Karpas-422 (cell line): ENCODE measurements at regions not wholly inside any gene's neighbourhood (a gene's known extent, or its start where the extent isn't known, plus 50 kb on each side); places are given as distances from the start of the nearest gene placed in this dataset.

Experiments
- DNase-seq: peaks from one replicate; pipeline ENCODE4 v3.0.0-alpha.2; 2015
- H2AFZ ChIP-seq: fragments of 200-600 bp; sonication (generic); 2 replicates; pipeline ENCODE4 v1.6.1; 2014; ENCODE audit warnings: antibody characterized with exemption, low read length, mixed read lengths
- H3K27ac ChIP-seq: fragments of 200-600 bp; sonication (generic); 2 replicates; pipeline ENCODE4 v1.5.1; 2014; ENCODE audit warnings: mild to moderate bottlenecking, low read length, moderate library complexity
- H3K27me3 ChIP-seq: fragments of 200-600 bp; sonication (generic); 2 replicates; pipeline ENCODE4 v1.6.1; 2014; ENCODE audit warnings: low read length, mixed read lengths
- H3K36me3 ChIP-seq: fragments of 200-600 bp; sonication (generic); 2 replicates; pipeline ENCODE4 v1.6.1; 2014; ENCODE audit warnings: low read length, mixed read lengths; ENCODE audit not compliant: insufficient read depth
- H3K4me1 ChIP-seq: fragments of 200-600 bp; sonication (generic); 2 replicates; pipeline ENCODE4 v1.6.1; 2014; ENCODE audit warnings: mild to moderate bottlenecking, low read length, mixed read lengths
- H3K4me2 ChIP-seq: fragments of 200-600 bp; sonication (generic); 2 replicates; pipeline ENCODE4 v1.6.1; 2014; ENCODE audit warnings: low read length, low read depth, mild to moderate bottlenecking; ENCODE audit not compliant: poor library complexity, severe bottlenecking
- H3K4me3 ChIP-seq: fragments of 200-600 bp; sonication (generic); 2 replicates; pipeline ENCODE4 v1.5.1; 2014; ENCODE audit warnings: mild to moderate bottlenecking, antibody characterized with exemption, low read length, mixed read lengths
- H3K79me2 ChIP-seq: fragments of 200-600 bp; sonication (generic); 2 replicates; pipeline ENCODE4 v1.6.1; 2014; ENCODE audit warnings: mild to moderate bottlenecking, low read length, mixed read lengths
- H3K9ac ChIP-seq: fragments of 200-600 bp; sonication (generic); 2 replicates; pipeline ENCODE4 v1.6.0; 2014; ENCODE audit warnings: low read length
- H3K9me2 ChIP-seq: fragments of 200-600 bp; sonication (generic), shearing (Covaris generic); replicated peaks from 2 replicates; pipeline ENCODE4 v1.6.0; 2014; ENCODE audit warnings: mild to moderate bottlenecking, low read length, moderate library complexity; ENCODE audit not compliant: insufficient read depth
- H3K9me3 ChIP-seq: fragments of 300-700, 200-600 bp; sonication (generic); 2 replicates; pipeline ENCODE4 v1.6.1; 2014; ENCODE audit warnings: low read length, mixed read lengths
- H4K20me1 ChIP-seq: fragments of 200-600 bp; sonication (generic); 2 replicates; pipeline ENCODE4 v1.6.1; 2014; ENCODE audit warnings: mild to moderate bottlenecking, antibody characterized with exemption, low read length, low read depth; ENCODE audit not compliant: insufficient read depth

DNA sequence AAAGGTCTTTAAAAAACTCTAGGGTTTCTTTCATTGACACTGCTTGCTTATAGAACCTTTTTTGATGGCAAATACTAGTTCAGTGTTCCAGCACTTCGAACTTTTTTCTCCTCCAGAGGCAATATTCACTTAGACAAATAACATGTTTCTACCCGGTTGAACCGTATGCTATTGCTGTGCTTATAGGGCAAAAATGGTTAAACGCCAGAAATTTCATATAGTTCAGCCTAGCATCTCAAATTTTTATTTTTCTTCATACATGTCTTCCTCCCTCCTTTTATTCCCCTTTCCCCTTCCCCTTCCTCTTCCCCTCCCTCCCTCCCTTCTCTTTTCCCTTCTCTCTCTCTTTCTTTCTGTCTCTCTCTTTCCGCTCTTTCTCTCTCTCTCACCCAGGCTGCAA is 96.9 kb upstream of the FSHR start:
- Histone ChIP-seq H2AFZ (no peak overlapping the region), H3K79me2 (no peaks in the 10 kb centered on the region), H3K9me2 (no peaks in the 10 kb centered on the region), H3K9me3 (no peaks in the 10 kb centered on the region), H4K20me1 (no peaks in the 10 kb centered on the region), H3K4me1 (no peaks in the 10 kb centered on the region), H3K4me2 (no peak overlapping the region), H3K36me3 (no peaks in the 10 kb centered on the region), H3K9ac (no peak overlapping the region), H3K27me3 (no peaks in the 10 kb centered on the region), H3K4me3 (no peak overlapping the region), H3K27ac (no peak overlapping the region)
- DNase-seq = no peak

DNA sequence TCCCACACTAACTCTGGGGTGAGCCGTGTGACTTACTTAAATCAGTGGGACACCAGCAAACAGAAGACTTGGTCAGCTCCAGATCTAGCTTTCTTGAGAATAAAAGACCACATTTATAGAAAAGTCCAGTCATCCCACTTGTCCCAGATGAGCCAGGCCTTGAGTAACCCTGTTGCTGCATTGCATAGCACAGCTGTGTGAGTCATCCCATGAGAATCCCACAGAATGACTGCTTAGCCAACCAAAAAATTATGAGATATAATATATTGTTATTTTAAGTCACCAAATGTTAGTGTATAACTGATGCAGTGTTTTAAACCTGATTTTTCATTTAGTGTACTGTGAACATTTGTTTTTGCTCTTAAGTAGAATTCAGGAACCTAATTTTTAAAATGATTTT is 94.2 kb upstream of the FSHR start:
- H3K9me3 ChIP-seq = no peaks in the 10 kb centered on the region
- H3K9ac ChIP-seq = no peak overlapping the region
- no peak overlapping the region for H2AFZ ChIP-seq
- H3K79me2 ChIP-seq = no peaks in the 10 kb centered on the region
- H3K4me3 ChIP-seq = no peak overlapping the region
- no peaks in the 10 kb centered on the region for H3K27me3 ChIP-seq
- no peak overlapping the region for H3K4me2 ChIP-seq
- no peak overlapping the region for H3K27ac ChIP-seq
- H4K20me1 ChIP-seq = no peaks in the 10 kb centered on the region
- no peak for DNase-seq
- H3K9me2 ChIP-seq = no peaks in the 10 kb centered on the region
- no peaks in the 10 kb centered on the region for H3K36me3 ChIP-seq
- no peaks in the 10 kb centered on the region for H3K4me1 ChIP-seq

DNA sequence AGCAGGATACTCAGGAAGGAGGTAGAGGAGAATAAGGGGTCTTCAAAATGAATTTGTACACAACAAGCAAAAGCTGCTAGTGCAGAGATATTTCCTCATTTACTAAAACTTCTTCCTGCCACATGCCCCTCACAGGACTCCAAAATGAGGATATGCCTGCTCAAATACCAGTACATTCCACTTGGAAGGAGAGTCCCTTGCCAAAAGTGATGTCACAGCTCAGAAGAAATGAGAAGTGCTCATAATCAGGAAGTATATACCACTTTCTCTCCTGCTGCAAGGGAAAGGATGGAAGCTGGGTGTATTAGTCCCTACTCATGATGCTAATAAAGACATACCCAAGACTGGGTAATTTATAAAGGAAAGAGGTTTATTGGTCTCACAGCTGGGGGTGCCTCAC is 87.7 kb upstream of the FSHR start:
- Histone ChIP-seq H2AFZ (no peak overlapping the region), H3K9ac (no peak overlapping the region), H3K4me3 (no peak overlapping the region), H3K4me2 (no peak overlapping the region), H3K36me3 (no peaks in the 10 kb centered on the region), H3K27ac (no peak overlapping the region), H3K9me3 (no peaks in the 10 kb centered on the region), H3K79me2 (no peaks in the 10 kb centered on the region), H3K9me2 (no peaks in the 10 kb centered on the region), H4K20me1 (no peaks in the 10 kb centered on the region), H3K4me1 (no peaks in the 10 kb centered on the region), H3K27me3 (no peaks in the 10 kb centered on the region; the same call in 1 of the 2 replicates)
- no peak for DNase-seq

DNA sequence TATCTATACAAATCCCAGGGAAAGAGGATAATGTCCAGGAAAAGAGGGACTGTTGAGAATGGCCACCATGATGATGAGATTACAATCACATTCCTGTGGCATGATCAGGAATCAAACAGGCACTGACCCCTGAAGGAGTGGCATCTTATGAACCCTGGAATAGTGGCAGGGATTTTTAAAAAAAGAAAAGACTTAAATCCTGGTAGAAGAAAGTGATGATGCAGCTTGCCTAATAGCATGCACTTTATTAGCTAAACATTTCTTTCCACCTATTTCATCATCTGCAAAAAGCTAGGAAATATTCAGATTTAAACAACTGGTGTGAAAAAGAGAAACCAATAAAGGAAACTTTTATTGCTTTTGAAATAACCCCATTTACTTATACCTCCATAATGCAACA is 87.2 kb upstream of the FSHR start:
- H3K9me2 ChIP-seq = no peaks in the 10 kb centered on the region
- H3K79me2 ChIP-seq = no peaks in the 10 kb centered on the region
- no peak overlapping the region for H3K4me3 ChIP-seq
- no peak overlapping the region for H3K4me2 ChIP-seq
- H3K9ac ChIP-seq = no peak overlapping the region
- no peak overlapping the region for H3K27ac ChIP-seq
- DNase-seq = no peak
- H3K4me1 ChIP-seq = no peaks in the 10 kb centered on the region
- no peak overlapping the region for H2AFZ ChIP-seq
- no peaks in the 10 kb centered on the region for H3K36me3 ChIP-seq
- no peaks in the 10 kb centered on the region; the same call in 1 of the 2 replicates for H3K27me3 ChIP-seq
- no peaks in the 10 kb centered on the region for H3K9me3 ChIP-seq
- H4K20me1 ChIP-seq = no peaks in the 10 kb centered on the region

DNA sequence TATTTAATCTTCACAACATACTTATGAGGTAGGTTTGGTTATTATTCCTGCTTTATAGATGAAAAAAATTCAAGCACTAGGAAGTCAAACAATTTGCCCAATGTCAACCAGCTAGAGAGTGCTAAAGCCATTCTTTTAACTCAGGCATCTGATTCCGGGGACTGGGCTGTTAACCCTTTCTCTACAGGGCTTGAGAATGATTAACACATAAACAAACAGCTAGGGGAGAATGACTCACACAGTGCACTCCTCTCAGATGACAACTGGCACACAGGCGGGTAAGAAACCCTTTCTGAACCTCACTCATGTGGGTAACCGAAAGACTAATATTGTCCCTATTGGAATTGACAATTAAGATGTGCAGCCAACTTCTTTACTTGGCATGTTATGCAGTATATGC is 86.3 kb upstream of the FSHR start:
- H3K27ac ChIP-seq = no peak overlapping the region
- H4K20me1 ChIP-seq = no peaks in the 10 kb centered on the region
- no peaks in the 10 kb centered on the region; the same call in 1 of the 2 replicates for H3K27me3 ChIP-seq
- no peaks in the 10 kb centered on the region for H3K9me2 ChIP-seq
- DNase-seq = no peak
- H3K36me3 ChIP-seq = no peaks in the 10 kb centered on the region
- no peak overlapping the region for H3K9ac ChIP-seq
- H3K4me2 ChIP-seq = no peak overlapping the region
- H2AFZ ChIP-seq = no peak overlapping the region
- no peak overlapping the region for H3K4me3 ChIP-seq
- H3K4me1 ChIP-seq = no peaks in the 10 kb centered on the region
- H3K79me2 ChIP-seq = no peaks in the 10 kb centered on the region
- no peaks in the 10 kb centered on the region for H3K9me3 ChIP-seq

DNA sequence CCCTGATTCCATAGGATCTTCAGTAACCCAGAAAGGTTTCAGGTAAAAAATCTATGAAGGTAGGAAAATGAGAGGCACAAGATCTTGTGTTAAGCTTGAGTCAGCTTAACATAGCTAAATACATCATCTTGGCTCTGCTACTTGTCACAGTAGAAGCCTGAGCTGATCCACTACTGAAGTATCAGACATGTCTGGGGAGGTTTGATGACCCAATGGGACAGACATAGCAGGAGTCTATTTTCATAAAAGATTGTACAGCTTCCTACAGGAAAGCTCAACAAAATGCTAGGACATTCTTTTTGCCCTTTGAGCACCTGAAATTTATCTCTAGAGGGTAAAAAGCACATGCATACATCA is 84.3 kb upstream of the FSHR start:
- Histone ChIP-seq H3K36me3 (no peaks in the 10 kb centered on the region), H3K9me3 (no peaks in the 10 kb centered on the region), H3K79me2 (no peaks in the 10 kb centered on the region), H3K4me3 (no peak overlapping the region), H3K27me3 (no peaks in the 10 kb centered on the region; the same call in 1 of the 2 replicates), H3K9me2 (no peaks in the 10 kb centered on the region), H2AFZ (no peak overlapping the region), H4K20me1 (no peaks in the 10 kb centered on the region), H3K27ac (no peak overlapping the region), H3K9ac (no peak overlapping the region), H3K4me1 (no peaks in the 10 kb centered on the region), H3K4me2 (no peak overlapping the region)
- DNase-seq = no peak

DNA sequence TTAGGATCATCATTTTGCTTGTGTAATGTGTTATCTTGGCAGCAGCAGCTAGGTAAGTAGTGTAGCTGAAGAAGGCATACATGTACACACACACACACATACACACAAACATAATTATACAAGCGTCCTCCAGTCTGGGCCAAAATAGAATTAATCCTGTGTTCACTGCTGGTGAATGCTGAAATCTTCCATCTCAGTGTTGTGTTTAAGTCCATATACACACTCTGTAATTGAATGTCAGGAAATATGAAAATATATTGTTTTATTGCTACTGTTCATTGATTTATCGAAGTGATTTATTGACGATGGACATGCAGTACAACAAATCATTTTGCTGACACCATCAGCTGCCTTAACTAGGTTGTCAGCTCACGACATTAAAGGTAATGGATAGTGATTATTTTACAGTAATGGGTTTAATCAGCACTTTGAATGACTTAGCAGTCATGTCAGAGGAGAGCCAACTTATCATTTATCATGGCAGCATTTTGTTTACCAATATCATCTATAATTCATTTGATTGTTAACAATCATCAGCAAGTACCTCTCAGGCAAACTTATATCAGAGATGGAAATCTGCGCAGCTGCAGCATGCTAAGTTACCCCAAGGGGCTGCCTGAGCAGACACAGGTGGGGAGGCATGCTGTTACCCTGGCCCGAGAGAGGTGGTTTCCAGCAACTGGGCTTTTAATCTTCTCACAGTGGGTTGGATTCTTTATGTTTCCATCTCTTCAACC is 83.7 kb upstream of the FSHR start:
- H3K9me2 ChIP-seq = no peaks in the 10 kb centered on the region
- H3K4me1 ChIP-seq = no peaks in the 10 kb centered on the region
- no peak overlapping the region for H3K4me2 ChIP-seq
- no peaks in the 10 kb centered on the region for H4K20me1 ChIP-seq
- no peak overlapping the region for H2AFZ ChIP-seq
- H3K36me3 ChIP-seq = no peaks in the 10 kb centered on the region
- no peaks in the 10 kb centered on the region for H3K9me3 ChIP-seq
- H3K9ac ChIP-seq = no peak overlapping the region
- H3K27ac ChIP-seq = no peak overlapping the region
- H3K4me3 ChIP-seq = no peak overlapping the region
- DNase-seq = no peak
- H3K27me3 ChIP-seq = no peaks in the 10 kb centered on the region; the same call in 1 of the 2 replicates
- H3K79me2 ChIP-seq = no peaks in the 10 kb centered on the region

DNA sequence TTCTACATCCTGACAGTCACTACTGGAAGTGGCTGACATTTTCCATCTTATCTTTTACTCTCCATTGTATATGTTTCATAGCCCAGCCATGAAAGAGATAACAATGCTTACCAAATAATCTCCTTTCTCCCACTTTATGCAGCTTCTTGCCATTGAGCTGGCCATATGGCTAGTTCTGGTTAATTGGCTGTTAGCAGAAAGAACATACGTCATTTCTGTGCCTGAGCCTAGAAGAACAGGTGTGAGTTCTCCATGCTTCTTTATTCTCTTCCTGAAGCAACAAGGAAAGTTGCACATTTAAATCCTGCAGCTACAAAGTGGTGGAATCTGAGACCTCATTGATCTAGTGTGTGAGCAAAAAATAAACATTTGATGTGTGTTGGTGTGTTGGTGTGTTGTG is 82.0 kb upstream of the FSHR start:
- Histone ChIP-seq H3K9me3 (no peaks in the 10 kb centered on the region), H3K79me2 (no peaks in the 10 kb centered on the region), H4K20me1 (no peaks in the 10 kb centered on the region), H2AFZ (no peak overlapping the region), H3K4me2 (no peak overlapping the region), H3K9ac (no peak overlapping the region), H3K9me2 (no peaks in the 10 kb centered on the region), H3K4me3 (no peak overlapping the region), H3K27ac (no peak overlapping the region), H3K27me3 (no peaks in the 10 kb centered on the region), H3K36me3 (no peaks in the 10 kb centered on the region), H3K4me1 (no peaks in the 10 kb centered on the region)
- no peak for DNase-seq
